CD14-positive monocyte (primary cell): ENCODE measurements at regions not wholly inside any gene's neighbourhood (a gene's known extent, or its start where the extent isn't known, plus 50 kb on each side); places are given as distances from the start of the nearest gene placed in this dataset.

ENCODE experiments used
- DNase-seq, 3 donors: peaks; one replicate each; pipeline ENCODE4 v3.0.0-alpha.2; 2011 to 2022
- H2AFZ ChIP-seq: 2 replicates; pipeline ENCODE4 v1.6.0; 2012; ENCODE audit warnings: mild to moderate bottlenecking, low read depth, low read length, inconsistent platforms; ENCODE audit not compliant: insufficient read depth, poor library complexity, severe bottlenecking
- H3K27ac ChIP-seq, 2 donors: 1 replicate in 1 of 2; 2 replicates in 1 of 2; pipeline ENCODE4 v1.5.1; 2012 to 2013; ENCODE audit warnings: low read length in 2 of 2, control low read depth in 1 of 2, inconsistent platforms in 1 of 2, low read depth in 1 of 2, mild to moderate bottlenecking in 1 of 2
- H3K27me3 ChIP-seq, 2 donors: one replicate each; pipeline versions ENCODE4 v1.6.0 to v1.6.1; 2011 to 2013; ENCODE audit warnings: low read length in 2 of 2; ENCODE audit not compliant: control insufficient read depth in 2 of 2, insufficient read depth in 2 of 2
- H3K36me3 ChIP-seq, 2 donors: replicated peaks in 1 of 2; 1 replicate in 1 of 2; 2 replicates in 1 of 2; pipeline versions ENCODE4 v1.5.1 to v1.6.1; 2012 to 2013; ENCODE audit warnings: low read length in 2 of 2, control low read depth in 1 of 2, inconsistent platforms in 1 of 2, mild to moderate bottlenecking in 1 of 2; ENCODE audit not compliant: insufficient read depth in 2 of 2, control insufficient read depth in 1 of 2
- H3K4me1 ChIP-seq, 2 donors: 1 replicate in 1 of 2; 2 replicates in 1 of 2; pipeline versions ENCODE4 v1.5.1 to v1.6.1; 2012 to 2013; ENCODE audit warnings: low read length in 2 of 2, control low read depth in 1 of 2, inconsistent platforms in 1 of 2, mild to moderate bottlenecking in 1 of 2, moderate library complexity in 1 of 2; ENCODE audit not compliant: insufficient read depth in 2 of 2, control insufficient read depth in 1 of 2
- H3K4me2 ChIP-seq: replicated peaks from 2 replicates; pipeline ENCODE3; 2012; ENCODE audit warnings: low read length, moderate library complexity, mild to moderate bottlenecking; ENCODE audit not compliant: poor library complexity, severe bottlenecking; ENCODE audit errors: extremely low read depth
- H3K4me3 ChIP-seq, 3 experiments: fragments of 200-600 bp in 1 of 3; sonication (generic) in 1 of 3; replicated peaks in 1 of 3; 1 replicate in 2 of 3; 2 replicates in 1 of 3; pipeline ENCODE4 v1.5.1; 2011 to 2013; ENCODE audit warnings: low read length in 3 of 3, mild to moderate bottlenecking in 3 of 3, control low read depth in 2 of 3, low read depth in 2 of 3, inconsistent platforms in 1 of 3, moderate library complexity in 1 of 3
- H3K79me2 ChIP-seq: 2 replicates; pipeline ENCODE4 v1.6.0; 2012; ENCODE audit warnings: mild to moderate bottlenecking, control low read depth, inconsistent platforms, low read length, moderate library complexity; ENCODE audit not compliant: insufficient read depth
- H3K9ac ChIP-seq: 2 replicates; pipeline ENCODE4 v1.6.0; 2017; ENCODE audit warnings: low read length, mild to moderate bottlenecking; ENCODE audit not compliant: insufficient read depth, poor library complexity, severe bottlenecking
- H3K9me3 ChIP-seq, 2 donors: replicated peaks in 1 of 2; 1 replicate in 1 of 2; 2 replicates in 1 of 2; pipeline versions ENCODE4 v1.5.1 to v1.6.1; 2012 to 2013; ENCODE audit warnings: low read length in 2 of 2, control low read depth in 1 of 2; ENCODE audit not compliant: control insufficient read depth in 1 of 2, insufficient read depth in 1 of 2
- H4K20me1 ChIP-seq: 2 replicates; pipeline ENCODE4 v1.6.0; 2012; ENCODE audit warnings: mild to moderate bottlenecking, low read length, control low read depth, moderate library complexity; ENCODE audit not compliant: insufficient read depth
- H3K27ac Mint-ChIP-seq, 7 donors: one replicate each; pipeline ENCODE4 v1.8.0; 2020; ENCODE audit warnings: mild to moderate bottlenecking in 7 of 7, mixed read lengths in 7 of 7, moderate library complexity in 6 of 7, inconsistent platforms in 2 of 7
- H3K27me3 Mint-ChIP-seq, 3 donors: one replicate each; pipeline ENCODE4 v1.8.0; 2021 to 2022; ENCODE audit warnings: low read depth in 3 of 3, mild to moderate bottlenecking in 3 of 3, mixed read lengths in 3 of 3, moderate library complexity in 3 of 3, inconsistent platforms in 1 of 3
- H3K36me3 Mint-ChIP-seq, 2 donors: one replicate each; pipeline ENCODE4 v1.8.0; 2020; ENCODE audit warnings: mixed read lengths in 2 of 2, inconsistent platforms in 1 of 2, mild to moderate bottlenecking in 1 of 2
- H3K4me1 Mint-ChIP-seq: one replicate; pipeline ENCODE4 v1.8.0; 2020; ENCODE audit warnings: mild to moderate bottlenecking, mixed read lengths
- H3K4me3 Mint-ChIP-seq, 2 donors: one replicate each; pipeline ENCODE4 v1.8.0; 2020; ENCODE audit warnings: mild to moderate bottlenecking in 2 of 2, mixed read lengths in 2 of 2, moderate library complexity in 1 of 2
- H3K9me3 Mint-ChIP-seq, 7 donors: one replicate each; pipeline ENCODE4 v1.8.0; 2020 to 2022; ENCODE audit warnings: mixed read lengths in 7 of 7, mild to moderate bottlenecking in 6 of 7, moderate library complexity in 6 of 7, inconsistent platforms in 2 of 7
- CTCF ChIP-seq: fragments of 200-600 bp; IDR thresholded peaks from one replicate; pipeline ENCODE4 v1.8.0; 2022; ENCODE audit warnings: antibody characterized with exemption, mild to moderate bottlenecking
- WGBS: methylation state at CpG from one replicate; pipeline ENCODE4 v1.1.5; 2013; ENCODE audit warnings: missing lambda C conversion rate; ENCODE audit not compliant: insufficient coverage; 5-methylcytosine and 5-hydroxymethylcytosine counted together
- intact Hi-C, 2 donors: fragments of 100-400 bp; cut with micrococcal nuclease; formaldehyde crosslinking; loops; one replicate each; pipeline versions ENCODE4 v1.15.0 to v1.15.1; 2023

GRCh38 chr7:52959878-52960660 is 75.4 kb upstream of the POM121L12 start:
- Histone ChIP-seq H3K27ac (no peak overlapping the region), H3K79me2 (no peaks in the 10 kb centered on the region)
- H3K27me3 Mint-ChIP-seq: no peaks in the 10 kb centered on the region

GRCh38 chr7:52959336-52959735 is 76.1 kb upstream of the POM121L12 start:
- Histone ChIP-seq H4K20me1 (no peaks in the 10 kb centered on the region), H3K79me2 (no peaks in the 10 kb centered on the region), H3K27ac (no peak overlapping the region), H3K4me1 (no peaks in the 10 kb centered on the region), H3K36me3 (no peaks in the 10 kb centered on the region), H2AFZ (no peak overlapping the region), H3K9me3 (peaks cover 21 to 24% of the 10 kb centered on the region in 2 donors), H3K4me3 (no peak overlapping the region), H3K27me3 (no peaks in the 10 kb centered on the region), H3K4me2 (no peak overlapping the region), H3K9ac (no peak overlapping the region)
- no peak overlapping the region for H3K4me3 Mint-ChIP-seq
- H3K27me3 Mint-ChIP-seq: no peaks in the 10 kb centered on the region
- no peak for TF ChIP-seq CTCF
- no peaks in the 10 kb centered on the region for H3K36me3 Mint-ChIP-seq
- H3K4me1 Mint-ChIP-seq: no peaks in the 10 kb centered on the region
- no peak overlapping the region for H3K27ac Mint-ChIP-seq
- intact Hi-C loops: no loop called here
- DNase-seq: no peak
- WGBS: 91% methylated on average over 1 of the region's 1 CpG
- peaks cover 0 to 9% (median 5%) of the 10 kb centered on the region in 7 donors for H3K9me3 Mint-ChIP-seq

More at GRCh38 chr7:52959878-52960660, 75.4 kb upstream of the POM121L12 start:
- WGBS: 44% methylated on average over 1 of the region's 4 CpGs
- TF ChIP-seq CTCF: no peak
- H3K9ac ChIP-seq: no peak overlapping the region
- H3K36me3 ChIP-seq: no peaks in the 10 kb centered on the region
- H4K20me1 ChIP-seq: no peaks in the 10 kb centered on the region
- intact Hi-C loops: no loop called here
- Mint-ChIP-seq H3K27ac (no peak overlapping the region), H3K4me1 (no peaks in the 10 kb centered on the region), H3K36me3 (no peaks in the 10 kb centered on the region), H3K9me3 (peaks cover 0 to 12% (median 5%) of the 10 kb centered on the region in 7 donors), H3K4me3 (no peak overlapping the region)
- no peak overlapping the region for H3K4me2 ChIP-seq
- no peak overlapping the region for H2AFZ ChIP-seq
- H3K27me3 ChIP-seq: no peaks in the 10 kb centered on the region
- H3K4me3 ChIP-seq: no peak overlapping the region
- DNase-seq: no peak
- no peaks in the 10 kb centered on the region for H3K4me1 ChIP-seq
- H3K9me3 ChIP-seq: peaks cover 24 to 26% of the 10 kb centered on the region in 2 donors
